ENCODE measurements at regions not wholly inside any gene's neighbourhood (a gene's known extent, or its start where the extent isn't known, plus 50 kb on each side); places are given as distances from the start of the nearest gene placed in this dataset.

GRCh38 chr13:109644956-109645355, 141.4 kb downstream of the IRS2 start:
- no peak for TF ChIP-seq CTCF (conservative IDR thresholded peaks at IDR 0.05)
- TF ChIP-seq ZFX (IDR thresholded peaks at IDR 0.05), result no peak
